Tibial nerve (tissue), 4 donors: ENCODE measurements at regions not wholly inside any gene's neighbourhood (a gene's known extent, or its start where the extent isn't known, plus 50 kb on each side); places are given as distances from the start of the nearest gene placed in this dataset.

ENCODE experiments used
- CTCF ChIP-seq, 5 experiments: fragments of 200-600 bp in 3 of 5; fragments of 450-650 bp in 2 of 5; sonication (generic) in 3 of 5; IDR thresholded peaks; one replicate each; pipeline ENCODE4 v1.5.1; 2016 to 2019; ENCODE audit warnings: antibody characterized with exemption in 5 of 5, mild to moderate bottlenecking in 3 of 5, moderate library complexity in 2 of 5
- EP300 ChIP-seq, 2 donors: sonication (generic); formaldehyde crosslinking; IDR thresholded peaks; one replicate each; pipeline ENCODE4 v1.6.1; 2017; ENCODE audit warnings: antibody characterized with exemption in 2 of 2, mild to moderate bottlenecking in 1 of 2

GRCh38 chr7:138308136-138308535, 151.9 kb upstream of the TRIM24 start:
- TF ChIP-seq CTCF (IDR thresholded peaks at IDR 0.05) (no peak), EP300 (IDR thresholded peaks at IDR 0.05) (no peak)
